ENCODE measurements at regions not wholly inside any gene's neighbourhood (a gene's known extent, or its start where the extent isn't known, plus 50 kb on each side); places are given as distances from the start of the nearest gene placed in this dataset.

DNA sequence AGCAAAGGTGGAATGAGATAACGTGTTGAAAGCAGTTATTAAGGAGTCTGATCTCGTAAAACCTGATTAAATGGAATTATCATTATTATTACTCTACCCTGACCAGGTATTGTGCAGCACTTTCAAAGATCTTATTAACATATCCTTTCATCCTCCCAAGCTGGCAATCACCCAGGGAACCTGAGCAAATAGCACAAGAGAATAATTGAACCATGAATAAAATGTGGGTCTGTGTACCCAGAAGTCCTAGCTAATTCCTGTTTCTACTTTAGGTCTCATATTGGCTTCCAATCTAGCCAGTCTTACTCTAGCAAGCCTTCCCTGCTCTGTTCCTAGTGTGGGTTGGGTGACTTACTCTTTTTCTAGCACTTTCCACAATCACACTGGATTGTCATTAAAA, 162.2 kb upstream of the STK32A start:
- TF ChIP-seq, protein P1, sequence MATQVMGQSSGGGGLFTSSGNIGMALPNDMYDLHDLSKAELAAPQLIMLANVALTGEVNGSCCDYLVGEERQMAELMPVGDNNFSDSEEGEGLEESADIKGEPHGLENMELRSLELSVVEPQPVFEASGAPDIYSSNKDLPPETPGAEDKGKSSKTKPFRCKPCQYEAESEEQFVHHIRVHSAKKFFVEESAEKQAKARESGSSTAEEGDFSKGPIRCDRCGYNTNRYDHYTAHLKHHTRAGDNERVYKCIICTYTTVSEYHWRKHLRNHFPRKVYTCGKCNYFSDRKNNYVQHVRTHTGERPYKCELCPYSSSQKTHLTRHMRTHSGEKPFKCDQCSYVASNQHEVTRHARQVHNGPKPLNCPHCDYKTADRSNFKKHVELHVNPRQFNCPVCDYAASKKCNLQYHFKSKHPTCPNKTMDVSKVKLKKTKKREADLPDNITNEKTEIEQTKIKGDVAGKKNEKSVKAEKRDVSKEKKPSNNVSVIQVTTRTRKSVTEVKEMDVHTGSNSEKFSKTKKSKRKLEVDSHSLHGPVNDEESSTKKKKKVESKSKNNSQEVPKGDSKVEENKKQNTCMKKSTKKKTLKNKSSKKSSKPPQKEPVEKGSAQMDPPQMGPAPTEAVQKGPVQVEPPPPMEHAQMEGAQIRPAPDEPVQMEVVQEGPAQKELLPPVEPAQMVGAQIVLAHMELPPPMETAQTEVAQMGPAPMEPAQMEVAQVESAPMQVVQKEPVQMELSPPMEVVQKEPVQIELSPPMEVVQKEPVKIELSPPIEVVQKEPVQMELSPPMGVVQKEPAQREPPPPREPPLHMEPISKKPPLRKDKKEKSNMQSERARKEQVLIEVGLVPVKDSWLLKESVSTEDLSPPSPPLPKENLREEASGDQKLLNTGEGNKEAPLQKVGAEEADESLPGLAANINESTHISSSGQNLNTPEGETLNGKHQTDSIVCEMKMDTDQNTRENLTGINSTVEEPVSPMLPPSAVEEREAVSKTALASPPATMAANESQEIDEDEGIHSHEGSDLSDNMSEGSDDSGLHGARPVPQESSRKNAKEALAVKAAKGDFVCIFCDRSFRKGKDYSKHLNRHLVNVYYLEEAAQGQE (IDR thresholded peaks at IDR 0.05; ENCODE audit: insufficient read depth in 1 of 2, low read depth in 2 of 2, low read length in 2 of 2) = no peak
- TF ChIP-seq TAF1 (IDR thresholded peaks at IDR 0.05; ENCODE audit: borderline replicate concordance, insufficient read depth, low read length) (no peak), POLR2AphosphoS5 (IDR thresholded peaks at IDR 0.05; ENCODE audit: low read depth, low read length) (no peak), SIN3A (IDR thresholded peaks at IDR 0.05; ENCODE audit: borderline replicate concordance, insufficient read depth, low read length) (no peak), FOXP2 (optimal IDR thresholded peaks at IDR 0.05; ENCODE audit: borderline replicate concordance, extremely low read depth, extremely low read length, insufficient read depth) (no peak)

Measured in PFSK-1 (cell line).